ENCODE measurements at regions not wholly inside any gene's neighbourhood (a gene's known extent, or its start where the extent isn't known, plus 50 kb on each side); places are given as distances from the start of the nearest gene placed in this dataset.
"Not testable (repeated sequence)": the region's sequence is repeated elsewhere in the genome, so short reads cannot be mapped to it uniquely, and the experiment has no call there.

- DNase-seq: no peak
- H3K27ac Mint-ChIP-seq: no peak overlapping the region
These were observed 177.3 kb downstream of the BANP start for GRCh38 chr16:88128556-88128955.

DNA sequence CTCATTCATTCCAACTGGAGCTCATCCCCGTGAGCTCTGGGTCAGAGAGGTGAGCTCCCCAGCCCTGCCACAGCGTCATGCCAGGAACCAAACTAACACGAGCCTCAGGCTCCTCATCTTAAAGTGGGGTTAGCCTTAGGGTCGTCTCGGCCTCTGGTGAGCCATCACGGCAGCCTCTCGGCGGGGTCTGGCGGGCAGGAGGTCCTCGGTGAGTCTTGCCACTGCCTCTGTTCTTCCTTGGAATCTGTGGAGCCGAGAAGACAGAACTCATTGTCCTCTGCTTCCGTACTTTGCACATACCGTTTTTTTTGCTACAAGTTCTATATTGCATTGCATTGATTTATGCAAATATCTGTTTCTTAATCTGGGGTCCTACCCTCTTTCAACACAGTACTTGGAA, 177.9 kb downstream of the BANP start:
- no CpG with 5 or more reads among the region's 13 CpGs for WGBS (ENCODE audit: extremely low coverage, insufficient read length, low lambda C conversion rate)
- not testable (repeated sequence) for H3K18ac ChIP-seq (ENCODE audit: insufficient read length, low read depth, low read length); H4K8ac ChIP-seq (replicated peaks; ENCODE audit: insufficient read length, low read depth, low read length); H3K9me3 ChIP-seq (ENCODE audit: control insufficient read depth, low read depth, low read length); H3K4me1 Mint-ChIP-seq; H2AK5ac ChIP-seq (ENCODE audit: insufficient read length, low read length); H2AFZ ChIP-seq (ENCODE audit: low read length); H3K9me3 Mint-ChIP-seq; H2BK15ac ChIP-seq (ENCODE audit: low read depth, low read length); H3K4ac ChIP-seq (ENCODE audit: low read depth, low read length); H2BK12ac ChIP-seq (ENCODE audit: insufficient read length, low read depth, low read length); H3K79me1 ChIP-seq (ENCODE audit: insufficient read depth, low read depth, low read length, poor library complexity, severe bottlenecking); H3K9ac ChIP-seq (ENCODE audit: extremely low read depth, insufficient read length, low read length); H2BK5ac ChIP-seq (ENCODE audit: insufficient read length, low read length); H3K79me2 ChIP-seq (ENCODE audit: insufficient read depth, low read length); H4K91ac ChIP-seq (ENCODE audit: insufficient read length, low read depth, low read length); H3K27me3 ChIP-seq (ENCODE audit: insufficient read depth, low read length); H2BK120ac ChIP-seq (ENCODE audit: low read depth, low read length, poor library complexity, severe bottlenecking); H3K14ac ChIP-seq (ENCODE audit: insufficient read depth, low read length); H3T11ph ChIP-seq (ENCODE audit: low read length); H3K4me3 Mint-ChIP-seq; H3K23me2 ChIP-seq (ENCODE audit: insufficient read length, low read depth, low read length, poor library complexity, severe bottlenecking); H3K27ac Mint-ChIP-seq; H3K4me1 ChIP-seq (ENCODE audit: insufficient read depth, low read length); H3K36me3 Mint-ChIP-seq (ENCODE audit: insufficient read depth in 1 of 3, low read depth in 3 of 3); H4K5ac ChIP-seq (ENCODE audit: insufficient read length, low read depth, low read length); H4K20me1 ChIP-seq (ENCODE audit: control insufficient read depth, insufficient read depth, insufficient read length); H3K23ac ChIP-seq (ENCODE audit: insufficient read length, low read depth, low read length); DNase-seq; H3K27me3 Mint-ChIP-seq (ENCODE audit: low read depth); H3K4me2 ChIP-seq (ENCODE audit: insufficient read depth, insufficient read length, low read length); H2BK20ac ChIP-seq (ENCODE audit: low read depth, low read length, poor library complexity, severe bottlenecking); H3K27ac ChIP-seq (ENCODE audit: insufficient read length, low read depth, low read length); H3K56ac ChIP-seq (ENCODE audit: insufficient read length, low read depth, low read length)

More at GRCh38 chr16:88128556-88128955, 177.3 kb downstream of the BANP start:
- H3T11ph ChIP-seq (ENCODE audit: low read length): no peak overlapping the region
- H3K23me2 ChIP-seq (ENCODE audit: insufficient read length, low read depth, low read length, poor library complexity, severe bottlenecking): no peaks in the 10 kb centered on the region
- no peak overlapping the region for H3K23ac ChIP-seq (ENCODE audit: insufficient read length, low read depth, low read length)
- H3K9me3 Mint-ChIP-seq: no peaks in the 10 kb centered on the region
- H3K14ac ChIP-seq (ENCODE audit: insufficient read depth, low read length): no peak overlapping the region
- no peak for TF ChIP-seq CTCF (conservative IDR thresholded peaks at IDR 0.05)
- no peak overlapping the region for H2BK120ac ChIP-seq (ENCODE audit: low read depth, low read length, poor library complexity, severe bottlenecking)
- H2BK5ac ChIP-seq (ENCODE audit: insufficient read length, low read length): no peak overlapping the region
- no peaks in the 10 kb centered on the region for H3K36me3 Mint-ChIP-seq (ENCODE audit: insufficient read depth in 1 of 3, low read depth in 3 of 3)
- no peaks in the 10 kb centered on the region for H3K79me2 ChIP-seq (ENCODE audit: insufficient read depth, low read length)
- H3K9me3 ChIP-seq (ENCODE audit: control insufficient read depth, low read depth, low read length): no peaks in the 10 kb centered on the region
- no peaks in the 10 kb centered on the region for H3K27me3 ChIP-seq (ENCODE audit: insufficient read depth, low read length)
- no peak overlapping the region for H3K4me2 ChIP-seq (ENCODE audit: insufficient read depth, insufficient read length, low read length)
- no peak overlapping the region for H2BK20ac ChIP-seq (ENCODE audit: low read depth, low read length, poor library complexity, severe bottlenecking)
- H2BK12ac ChIP-seq (ENCODE audit: insufficient read length, low read depth, low read length): no peak overlapping the region
- H3K4me1 Mint-ChIP-seq: 0 out of 4 replicates have a peak, but pooled peaks cover 0 to 3% of the 10 kb centered on the region in 2 experiments
- H2BK15ac ChIP-seq (ENCODE audit: low read depth, low read length): no peak overlapping the region
- H3K4me3 Mint-ChIP-seq: no peak overlapping the region
- no peak overlapping the region for H3K56ac ChIP-seq (ENCODE audit: insufficient read length, low read depth, low read length)
- H4K8ac ChIP-seq (replicated peaks; ENCODE audit: insufficient read length, low read depth, low read length): no peak overlapping the region
- H2AFZ ChIP-seq (ENCODE audit: low read length): no peak overlapping the region
- H3K18ac ChIP-seq (ENCODE audit: insufficient read length, low read depth, low read length): no peak overlapping the region
- no peak overlapping the region for H3K27ac ChIP-seq (ENCODE audit: insufficient read length, low read depth, low read length)
- no peaks in the 10 kb centered on the region for H3K4me1 ChIP-seq (ENCODE audit: insufficient read depth, low read length)
- H4K20me1 ChIP-seq (ENCODE audit: control insufficient read depth, insufficient read depth, insufficient read length): no peaks in the 10 kb centered on the region
- H3K9ac ChIP-seq (ENCODE audit: extremely low read depth, insufficient read length, low read length): no peak overlapping the region
- H3K27me3 Mint-ChIP-seq (ENCODE audit: low read depth): no peaks in the 10 kb centered on the region; the same call in 1 of the 2 replicates
- H3K4ac ChIP-seq (ENCODE audit: low read depth, low read length): no peak overlapping the region
- H2AK5ac ChIP-seq (ENCODE audit: insufficient read length, low read length): no peak overlapping the region
- no peak overlapping the region for H4K91ac ChIP-seq (ENCODE audit: insufficient read length, low read depth, low read length)
- WGBS (ENCODE audit: extremely low coverage, insufficient read length, low lambda C conversion rate): no CpG with 5 or more reads among the region's 8 CpGs
- H4K5ac ChIP-seq (ENCODE audit: insufficient read length, low read depth, low read length): no peak overlapping the region
- H3K79me1 ChIP-seq (ENCODE audit: insufficient read depth, low read depth, low read length, poor library complexity, severe bottlenecking): no peaks in the 10 kb centered on the region

Measured in H9 (cell line).